Left renal pelvis (tissue), 4 donors: ENCODE measurements at regions not wholly inside any gene's neighbourhood (a gene's known extent, or its start where the extent isn't known, plus 50 kb on each side); places are given as distances from the start of the nearest gene placed in this dataset.
"Not testable (repeated sequence)": the region's sequence is repeated elsewhere in the genome, so short reads cannot be mapped to it uniquely, and the experiment has no call there.

Source experiments
- DNase-seq, 4 donors: peaks; one replicate each; pipeline ENCODE4 v3.0.0-alpha.2; 2013; ENCODE audit warnings: low read depth in 4 of 4, low spot score in 3 of 4

GRCh38 chr4:188904617-188905016 lies 765.4 kb downstream of the TRIML1 start:
- no peak for DNase-seq

GRCh38 chr4:188905248-188905647 lies 766.0 kb downstream of the TRIML1 start:
- DNase-seq: no peak

- DNase-seq: no peak
Measured at GRCh38 chr4:188911199-188911598, 772.0 kb downstream of the TRIML1 start.

- DNase-seq: no peak
Measured at GRCh38 chr4:188911707-188912106, 772.5 kb downstream of the TRIML1 start.

- no peak for DNase-seq
Measured at GRCh38 chr4:188915175-188915574, 775.9 kb downstream of the TRIML1 start.

- no peak for DNase-seq
Measured at GRCh38 chr4:188918787-188919186, 779.5 kb downstream of the TRIML1 start.

GRCh38 chr4:188930822-188931221 lies 791.6 kb downstream of the TRIML1 start:
- no peak for DNase-seq

GRCh38 chr4:188934320-188934962 lies 795.2 kb downstream of the TRIML1 start:
- DNase-seq: no peak

- no peak for DNase-seq
Measured at GRCh38 chr4:188941524-188942119, 802.4 kb downstream of the TRIML1 start.

- no peak for DNase-seq
Measured at GRCh38 chr4:188942606-188943005, 803.4 kb downstream of the TRIML1 start.

GRCh38 chr4:188949596-188949995 lies 810.4 kb downstream of the TRIML1 start:
- no peak for DNase-seq

- no peak for DNase-seq
Measured at GRCh38 chr4:188955066-188955465, 815.8 kb downstream of the TRIML1 start.

GRCh38 chr4:188956566-188956965 lies 817.3 kb downstream of the TRIML1 start:
- no peak for DNase-seq

- no peak for DNase-seq
Measured at GRCh38 chr4:188958346-188958745, 819.1 kb downstream of the TRIML1 start.

- no peak for DNase-seq
Measured at GRCh38 chr4:188959424-188959823, 820.2 kb downstream of the TRIML1 start.

GRCh38 chr4:188960411-188961093 lies 821.3 kb downstream of the TRIML1 start:
- no peak for DNase-seq

- no peak for DNase-seq
Measured at GRCh38 chr4:188971125-188971524, 831.9 kb downstream of the TRIML1 start.

- DNase-seq: no peak
Measured at GRCh38 chr4:188975271-188975670, 836.0 kb downstream of the TRIML1 start.

- DNase-seq: peak in 1 of 4 donors; percentile 39
Measured at GRCh38 chr4:188976644-188977115, 837.4 kb downstream of the TRIML1 start.

- DNase-seq: not testable (repeated sequence)
Measured at GRCh38 chr4:188977232-188977631, 838.0 kb downstream of the TRIML1 start.

GRCh38 chr4:188984518-188984917 lies 845.3 kb downstream of the TRIML1 start:
- no peak for DNase-seq

- DNase-seq: no peak
Measured at GRCh38 chr4:188986271-188986689, 847.0 kb downstream of the TRIML1 start.
